ENCODE measurements at regions not wholly inside any gene's neighbourhood (a gene's known extent, or its start where the extent isn't known, plus 50 kb on each side); places are given as distances from the start of the nearest gene placed in this dataset.

DNA sequence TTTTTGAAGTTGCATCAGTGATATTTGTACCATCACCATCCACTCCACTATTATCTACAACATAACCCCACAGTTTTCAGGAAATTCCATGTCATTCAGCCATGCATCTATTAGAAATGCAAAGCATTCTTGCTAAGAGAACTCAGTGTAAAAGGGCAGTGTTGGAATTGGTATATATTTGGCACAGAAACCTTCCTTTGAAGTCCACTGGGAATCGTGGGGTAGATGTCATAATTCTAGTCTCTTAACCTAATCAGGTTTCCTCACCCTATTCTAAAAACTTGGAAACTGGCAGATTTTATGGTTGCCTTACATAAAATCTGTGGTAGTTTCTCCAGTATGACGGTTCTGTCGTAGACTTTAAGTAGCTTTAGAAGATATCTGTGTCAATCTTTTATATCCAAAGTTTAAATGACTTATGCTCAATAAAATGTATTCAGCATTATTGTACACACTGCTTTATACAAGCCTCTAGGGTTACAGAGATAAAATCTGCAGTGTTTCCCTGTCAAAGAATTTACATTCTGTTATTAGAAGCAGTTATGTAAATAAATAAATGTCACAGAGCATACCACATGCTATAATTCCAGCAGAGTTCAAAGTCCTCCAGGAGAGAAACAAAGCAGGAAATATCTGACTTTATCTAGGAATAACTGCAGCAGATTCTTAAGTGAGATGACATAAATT is 704.4 kb upstream of the CELF2 start:
- DNase-seq: no peak

DNA sequence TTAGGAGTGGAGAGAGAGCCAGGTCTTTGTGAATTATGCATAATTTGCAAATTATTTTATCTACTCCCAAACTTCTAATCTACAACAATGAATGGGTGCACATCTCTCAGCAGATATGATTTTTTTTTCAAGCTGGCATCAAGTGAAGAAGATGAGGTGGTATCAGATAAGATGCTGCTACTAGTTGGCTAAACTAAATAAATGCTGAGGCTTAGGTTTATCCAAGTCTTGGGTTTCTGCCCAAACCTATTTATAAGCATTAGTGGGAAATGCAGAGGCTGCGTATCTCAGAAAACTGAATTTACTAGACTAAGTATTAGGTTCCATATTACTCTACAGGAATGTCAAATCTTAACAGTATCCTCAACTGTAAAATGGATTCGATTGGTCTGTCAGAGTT is 703.0 kb upstream of the CELF2 start:
- DNase-seq: no peak

DNA sequence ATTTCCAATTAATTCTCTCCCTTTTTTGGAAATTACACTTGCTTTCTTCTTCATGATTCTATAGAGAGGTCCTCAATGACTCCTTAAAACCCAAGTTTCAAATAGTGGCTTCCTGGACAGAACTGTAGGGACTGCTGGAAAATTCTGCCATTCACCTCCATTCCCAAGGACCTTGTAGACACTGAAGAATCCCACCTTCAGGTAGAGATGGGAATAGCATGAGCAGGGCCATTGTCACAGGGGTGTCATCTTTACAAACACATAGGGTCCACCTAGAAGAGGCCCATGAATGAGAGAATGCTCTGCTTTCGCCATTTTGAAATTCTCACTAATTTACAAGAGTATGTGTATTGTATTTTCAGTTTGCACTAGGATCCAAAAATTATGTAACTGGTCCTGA is 701.7 kb upstream of the CELF2 start:
- DNase-seq: no peak

DNA sequence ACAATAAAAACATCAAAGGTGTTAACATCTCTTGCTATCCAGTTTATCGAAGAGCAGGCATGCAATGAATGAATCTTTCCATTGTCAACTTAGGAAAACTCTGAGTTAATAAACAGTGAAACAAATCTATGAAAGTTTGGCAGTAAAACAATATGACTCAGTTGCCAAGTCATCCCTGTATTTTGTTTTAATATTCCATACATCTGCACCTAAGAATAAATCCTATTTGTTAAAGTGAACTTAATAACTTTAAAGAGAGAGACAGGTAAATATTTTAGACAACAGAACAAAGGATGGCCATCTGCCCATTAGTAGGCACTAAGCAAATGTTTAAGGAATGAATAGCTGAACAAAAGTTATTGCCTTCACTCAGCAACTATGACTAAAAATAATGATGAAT is 700.5 kb upstream of the CELF2 start:
- DNase-seq: no peak

DNA sequence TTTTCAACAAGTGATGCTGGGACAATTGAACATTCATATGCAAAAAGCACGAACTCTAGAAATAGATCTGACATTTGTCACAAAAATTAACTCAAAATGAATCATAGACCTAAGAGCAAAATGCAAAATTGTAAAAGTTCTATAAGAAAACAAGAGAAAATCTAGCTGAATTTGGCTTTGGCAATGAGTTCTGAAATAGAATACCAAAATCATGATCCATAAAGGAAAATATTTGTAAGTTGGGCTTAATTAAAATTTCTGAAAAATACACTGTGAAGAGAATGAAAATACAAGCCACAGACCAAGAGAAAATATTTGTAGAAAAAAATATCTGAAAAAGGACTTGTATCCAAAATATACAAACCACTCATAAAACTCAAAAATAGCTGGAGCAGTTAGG is 698.8 kb upstream of the CELF2 start:
- no peak for DNase-seq

DNA sequence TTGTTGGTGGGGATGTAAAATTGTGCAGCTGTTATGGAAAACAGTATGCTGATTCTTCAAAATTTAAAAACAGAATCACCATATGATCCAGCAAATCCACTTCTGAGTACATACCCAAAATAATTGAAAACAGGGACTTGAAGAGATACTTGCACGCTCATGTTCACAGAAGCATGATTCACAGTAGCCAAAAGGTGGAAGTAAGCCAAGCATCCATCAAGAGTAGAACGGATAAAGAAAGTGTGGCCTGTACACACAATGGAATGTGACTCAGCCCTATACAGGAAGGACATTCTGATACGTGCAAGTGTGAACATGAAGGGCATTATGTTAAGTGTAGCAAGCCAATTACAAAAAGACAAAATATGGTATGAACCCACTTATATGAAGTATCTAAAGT is 696.7 kb upstream of the CELF2 start:
- no peak for DNase-seq

DNA sequence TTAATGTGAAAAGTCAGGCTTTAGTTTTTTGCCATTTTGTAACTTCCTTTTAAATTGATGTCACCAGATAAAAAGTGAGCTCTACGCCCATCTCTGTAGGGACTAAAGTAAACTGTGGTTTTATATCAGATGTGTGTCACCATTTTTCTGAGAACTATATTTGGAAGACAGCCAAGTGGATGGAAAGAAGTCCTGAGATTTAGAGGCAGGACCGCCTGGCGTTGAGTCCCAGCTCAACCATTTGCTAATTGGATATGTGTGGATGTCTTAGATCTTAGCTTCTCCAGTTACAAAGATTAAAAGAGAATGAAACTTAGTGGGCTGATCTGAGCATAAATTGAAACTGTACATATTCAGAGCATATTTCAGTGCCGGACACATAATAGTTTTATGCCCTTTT is 691.6 kb upstream of the CELF2 start:
- DNase-seq: no peak

DNA sequence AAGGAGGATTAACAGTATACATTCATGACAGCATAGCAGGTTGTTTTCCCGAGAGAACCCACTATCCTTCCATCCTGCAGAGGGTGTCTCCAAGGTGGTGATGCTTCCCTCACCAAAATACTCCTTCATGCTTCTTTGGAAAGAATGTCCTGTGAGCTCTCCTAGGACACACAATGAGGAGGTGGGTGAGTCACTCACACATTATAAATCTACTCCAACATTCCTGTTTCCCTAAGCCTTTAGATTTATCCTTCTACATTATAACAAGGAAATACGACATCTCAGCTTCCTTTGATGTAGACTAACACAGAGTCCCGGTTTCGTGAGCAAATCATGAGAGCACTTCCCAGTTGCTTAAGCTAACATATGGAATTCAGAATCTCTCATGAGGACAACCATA is 689.7 kb upstream of the CELF2 start:
- DNase-seq: no peak

DNA sequence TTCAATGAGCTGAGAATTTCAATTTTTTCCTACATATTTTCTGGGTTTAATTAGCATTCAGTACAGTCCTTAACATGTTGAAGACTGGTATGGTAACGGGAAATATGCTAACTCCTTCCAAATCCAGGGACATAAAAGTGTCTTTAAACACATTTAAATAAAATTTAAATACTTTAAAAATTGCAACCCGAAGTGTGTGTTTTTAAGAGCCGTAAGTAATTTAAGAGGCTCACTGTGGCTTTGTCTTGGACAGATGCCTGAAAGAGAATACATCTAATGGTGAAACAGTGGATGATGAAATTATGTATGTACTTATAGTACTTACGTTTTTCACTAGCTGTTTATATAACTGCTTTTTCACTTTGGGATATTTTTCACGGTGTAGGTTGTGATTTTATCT is 687.3 kb upstream of the CELF2 start:
- no peak for DNase-seq

DNA sequence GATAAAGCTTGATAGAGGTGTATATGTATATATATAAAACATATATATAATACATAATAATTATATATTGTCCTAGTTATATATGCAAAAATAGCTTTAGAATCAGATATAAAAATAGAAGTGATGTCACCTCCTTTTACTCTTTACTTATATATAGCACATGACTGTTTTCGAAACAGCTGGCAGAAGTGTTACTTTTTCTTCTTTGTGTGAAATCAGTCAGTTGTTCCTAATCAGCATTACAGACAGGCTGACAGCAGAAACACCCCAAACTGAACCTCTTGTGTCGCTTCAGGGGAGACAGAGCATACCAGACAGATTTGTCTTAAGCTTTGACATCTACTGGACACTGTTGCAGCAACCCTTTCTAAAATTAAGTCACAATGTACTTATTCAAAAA is 684.9 kb upstream of the CELF2 start:
- no peak for DNase-seq

DNA sequence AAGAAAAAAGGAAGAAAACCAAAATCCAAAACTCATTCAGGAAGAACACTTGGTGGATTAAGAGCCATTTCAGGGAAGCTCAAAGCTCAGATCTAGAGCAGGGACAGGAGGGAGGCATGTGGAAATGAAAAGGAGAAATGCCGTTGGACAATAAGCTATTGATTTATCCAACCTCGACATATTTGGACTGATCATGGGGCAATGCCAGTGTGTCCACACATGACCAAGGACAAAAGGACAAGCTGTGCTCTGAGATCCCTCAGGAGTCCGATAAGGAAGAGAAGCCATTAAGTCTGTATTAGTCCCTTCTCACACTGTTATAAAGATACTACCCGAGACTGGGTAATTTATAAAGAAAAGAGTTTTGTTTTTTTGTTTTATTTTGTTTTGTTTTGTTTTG is 684.0 kb upstream of the CELF2 start:
- no peak for DNase-seq

DNA sequence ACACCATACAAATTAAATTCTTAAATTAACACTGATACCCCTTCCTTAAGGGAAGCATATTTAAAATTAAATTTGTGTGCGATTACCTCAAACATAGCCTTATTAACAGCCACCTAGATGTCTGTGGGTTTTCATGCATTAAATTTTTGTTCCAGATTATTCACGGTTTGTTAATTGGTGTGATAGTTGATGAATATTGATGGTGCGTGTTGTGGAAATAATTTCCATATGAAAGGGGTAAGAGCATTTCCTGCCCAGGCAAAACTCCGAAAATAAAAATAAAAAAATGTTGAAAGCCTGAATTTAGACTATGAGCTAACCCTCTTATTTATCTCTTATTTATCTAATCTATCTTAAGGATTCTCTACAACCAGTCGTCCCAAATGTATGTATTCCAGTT is 679.3 kb upstream of the CELF2 start:
- DNase-seq: no peak

DNA sequence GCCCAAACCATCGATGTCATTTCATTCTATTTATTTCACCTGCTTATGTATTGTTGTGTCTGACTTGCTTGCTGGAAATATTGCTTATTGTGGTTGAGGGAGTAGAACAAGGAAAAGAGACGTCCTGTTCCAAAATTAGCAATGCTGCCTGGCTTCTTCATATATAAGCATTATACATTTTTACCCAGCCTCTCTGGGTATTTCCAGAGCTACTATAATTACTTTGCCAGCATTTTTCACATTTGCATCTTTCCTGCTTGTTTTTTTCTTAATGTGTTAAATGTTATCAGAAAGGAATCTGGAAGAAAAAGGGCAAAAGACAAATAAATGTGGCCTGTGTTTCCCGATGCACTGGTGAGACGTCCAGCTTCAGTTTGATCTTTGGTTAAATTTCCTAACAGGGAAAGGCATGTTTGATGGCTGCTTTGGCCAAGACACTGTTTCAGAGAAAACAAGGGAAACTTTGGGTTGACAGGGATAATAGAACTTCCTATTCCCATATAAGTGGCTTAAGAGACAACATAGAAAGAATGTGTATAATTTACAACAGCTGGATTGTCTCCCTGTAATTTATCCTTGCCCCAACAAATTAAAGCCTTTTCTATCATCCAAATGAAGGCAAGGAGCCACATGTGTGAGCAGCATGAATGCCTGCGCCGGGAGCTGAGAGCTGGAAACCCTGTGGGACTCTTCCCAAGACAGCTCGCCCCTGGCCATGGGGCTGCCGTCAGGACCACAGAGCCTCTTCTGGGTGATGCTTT is 671.1 kb upstream of the CELF2 start:
- no peak for DNase-seq

DNA sequence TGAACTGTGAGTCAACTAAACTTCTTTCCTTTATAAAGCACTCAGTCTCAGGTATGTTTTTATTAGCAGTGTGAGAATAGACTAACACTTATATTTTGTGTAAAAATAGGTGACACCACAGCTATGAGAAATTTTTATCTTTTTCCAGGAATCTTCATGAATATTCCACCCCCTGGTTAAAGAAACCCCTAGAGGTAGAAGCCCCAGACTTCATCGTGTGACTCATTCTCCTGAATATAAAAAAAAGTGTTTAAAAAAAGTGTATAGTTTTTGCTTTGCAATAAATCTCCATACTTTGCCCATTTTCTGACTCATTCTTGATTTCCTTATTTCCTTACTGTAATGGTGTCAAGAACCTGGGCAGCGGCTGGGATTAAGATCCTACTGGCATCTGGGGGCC is 667.6 kb upstream of the CELF2 start:
- no peak for DNase-seq

DNA sequence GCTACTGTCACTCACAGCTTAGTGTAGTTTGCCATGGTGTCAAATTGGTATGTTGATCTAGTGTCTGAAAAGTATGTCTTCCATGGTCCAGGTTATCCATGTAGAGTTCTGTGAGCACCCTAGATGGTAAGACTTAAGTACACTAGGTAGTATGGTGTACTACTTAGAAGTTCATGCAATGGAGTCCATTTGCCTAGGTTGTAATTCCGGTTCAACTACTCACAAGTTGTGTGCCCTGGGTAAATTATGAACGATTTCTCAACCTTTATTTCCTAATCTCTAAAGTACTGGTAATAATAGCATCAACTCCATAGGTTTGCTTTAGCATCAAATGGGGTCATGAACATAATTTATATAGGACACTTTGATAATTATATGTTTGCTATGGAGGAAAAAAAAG is 666.2 kb upstream of the CELF2 start:
- DNase-seq: no peak

DNA sequence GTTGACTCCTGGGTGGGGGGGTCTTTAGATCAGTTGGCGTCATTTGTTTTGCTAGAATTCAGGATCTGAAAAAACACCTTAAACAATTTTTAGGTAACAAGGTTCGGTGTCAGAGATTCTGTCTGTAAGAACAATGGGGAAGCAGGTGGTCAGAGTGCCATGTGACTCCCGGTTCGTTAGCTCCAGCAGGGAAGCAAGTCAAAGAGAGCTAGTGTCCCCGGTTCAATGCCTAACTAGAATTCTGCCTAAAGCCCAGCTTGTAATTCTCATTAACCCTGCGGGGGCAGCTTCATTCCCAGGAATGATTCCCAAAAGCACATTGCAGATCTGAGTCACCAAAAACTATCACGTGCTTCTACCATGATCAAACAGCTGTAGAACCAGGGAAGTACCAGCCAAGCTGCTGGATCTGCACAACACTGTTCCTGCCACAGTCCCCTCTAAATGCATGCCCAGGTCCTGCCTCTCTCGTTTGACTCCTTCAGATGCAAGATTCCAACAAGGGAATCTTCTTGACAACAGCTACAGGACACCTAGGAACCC is 664.3 kb upstream of the CELF2 start:
- DNase-seq: no peak

DNA sequence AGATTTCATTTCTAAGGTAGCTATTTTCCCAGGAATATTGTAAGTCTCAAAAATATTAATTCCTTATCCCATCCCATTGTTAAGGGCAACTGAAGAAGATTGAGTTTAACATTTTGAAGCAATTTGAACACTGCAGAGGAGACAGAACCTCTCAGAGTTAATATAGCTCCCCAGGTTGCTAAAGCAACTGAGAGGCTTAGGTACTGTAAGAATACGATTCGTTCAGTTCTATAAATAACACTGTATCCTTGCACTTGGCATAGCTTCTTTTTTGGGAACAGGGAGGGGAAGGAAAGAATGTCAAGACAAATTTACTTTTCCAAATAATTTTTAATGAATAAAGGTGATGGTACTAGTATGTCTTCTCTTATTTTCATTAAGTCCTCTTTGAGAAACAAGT is 658.4 kb upstream of the CELF2 start:
- no peak for DNase-seq

DNA sequence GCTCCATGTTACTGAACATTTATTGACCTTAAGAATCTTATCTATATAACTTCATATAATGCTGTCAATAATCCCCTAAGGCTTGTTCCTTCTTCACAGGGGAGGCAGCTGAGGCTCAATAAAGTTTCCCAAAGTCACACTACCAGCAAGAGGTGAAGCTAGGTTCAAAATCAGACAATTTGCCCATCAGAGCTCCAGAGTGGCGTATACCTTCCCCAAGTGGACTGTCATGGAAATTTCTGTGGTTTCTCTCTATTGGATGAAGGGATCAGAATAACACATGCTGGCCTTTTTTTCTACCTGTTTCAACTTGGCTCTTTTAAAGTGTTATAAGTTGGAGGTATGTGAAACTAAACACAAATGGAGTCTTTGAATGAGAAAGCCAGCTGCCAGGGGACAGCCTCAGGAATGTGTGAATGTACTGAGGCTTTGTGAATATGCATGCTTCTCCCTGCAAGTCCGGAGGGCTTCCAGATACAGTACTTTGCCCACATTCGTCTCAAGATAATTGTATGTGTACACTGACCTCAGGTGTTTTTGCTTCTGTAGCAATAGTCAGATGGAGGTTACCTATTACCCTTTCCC is 656.3 kb upstream of the CELF2 start:
- no peak for DNase-seq

DNA sequence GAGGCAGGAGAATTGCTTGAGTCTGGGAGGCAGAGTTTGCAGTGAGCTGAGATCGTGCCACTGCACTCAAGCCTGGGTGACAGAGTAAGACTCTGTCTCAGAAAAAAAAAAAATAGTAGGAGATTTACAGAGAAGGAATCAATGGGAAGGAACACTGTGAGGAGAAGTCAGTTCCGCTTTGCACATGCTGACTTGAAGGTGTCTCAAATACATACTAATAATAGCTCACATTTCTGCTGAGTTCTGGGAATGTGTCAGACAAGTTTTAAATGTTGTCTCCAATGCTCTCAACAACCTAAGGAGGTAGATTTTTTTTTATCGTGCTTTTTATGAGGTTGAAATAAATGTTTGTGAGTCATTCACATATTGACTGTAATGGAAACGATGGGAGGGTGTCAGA is 654.9 kb upstream of the CELF2 start:
- no peak for DNase-seq

DNA sequence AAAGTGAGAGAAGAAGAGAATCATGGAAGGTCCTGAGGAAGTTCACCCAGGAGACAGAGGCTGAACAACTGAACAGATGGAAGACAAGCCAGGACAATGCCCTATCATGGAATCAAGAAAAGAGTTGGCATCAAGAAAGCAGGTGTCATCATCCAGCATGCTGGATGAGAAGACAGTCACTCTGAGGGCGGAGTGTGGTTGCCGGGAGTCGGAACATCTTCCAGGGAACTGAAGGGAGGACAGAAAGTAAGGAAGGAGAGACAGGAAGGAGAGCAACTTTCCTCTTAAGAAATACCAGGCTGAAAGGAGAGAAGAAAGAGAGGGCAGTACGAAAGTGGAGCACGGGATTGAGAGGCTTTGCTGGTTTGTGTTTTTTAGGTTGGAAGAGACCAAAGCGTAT is 654.5 kb upstream of the CELF2 start:
- no peak for DNase-seq

DNA sequence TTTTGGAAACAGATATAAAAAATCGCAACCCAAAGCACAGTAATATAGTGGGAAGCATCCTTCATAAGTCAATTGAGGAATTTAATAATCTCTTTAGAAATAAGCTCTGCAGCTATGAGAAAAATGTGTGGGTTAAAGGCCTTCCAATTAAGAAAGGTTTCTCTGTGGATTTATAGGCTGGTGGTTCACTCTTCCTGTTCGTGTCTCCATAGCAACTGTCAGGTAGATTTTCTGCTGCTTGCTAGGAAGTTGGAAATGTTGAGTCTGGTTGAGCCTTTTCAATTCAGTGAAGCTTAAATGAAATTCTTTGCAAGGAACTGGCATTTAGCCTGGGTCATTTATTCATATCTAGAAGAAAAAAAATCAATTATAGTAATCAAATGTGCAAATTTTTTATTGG is 652.8 kb upstream of the CELF2 start:
- DNase-seq: no peak

DNA sequence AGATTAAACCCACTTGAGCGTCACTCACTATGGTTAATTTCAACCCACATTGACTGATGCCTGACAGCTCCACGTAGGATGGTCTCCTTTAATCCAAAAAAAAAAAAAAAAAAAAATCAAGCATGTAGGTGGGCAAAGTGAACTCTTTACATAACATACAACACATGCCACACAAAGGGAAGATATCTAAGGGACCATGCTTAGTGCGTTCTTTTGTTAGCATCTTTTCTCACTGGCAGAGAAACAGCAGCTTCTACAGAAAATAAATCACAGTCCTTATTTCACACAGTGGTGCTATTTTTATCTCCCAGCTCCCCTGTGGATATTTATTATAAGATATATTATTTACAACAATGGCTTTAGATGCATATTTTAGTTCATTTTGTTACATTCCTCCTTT is 652.0 kb upstream of the CELF2 start:
- no peak for DNase-seq

DNA sequence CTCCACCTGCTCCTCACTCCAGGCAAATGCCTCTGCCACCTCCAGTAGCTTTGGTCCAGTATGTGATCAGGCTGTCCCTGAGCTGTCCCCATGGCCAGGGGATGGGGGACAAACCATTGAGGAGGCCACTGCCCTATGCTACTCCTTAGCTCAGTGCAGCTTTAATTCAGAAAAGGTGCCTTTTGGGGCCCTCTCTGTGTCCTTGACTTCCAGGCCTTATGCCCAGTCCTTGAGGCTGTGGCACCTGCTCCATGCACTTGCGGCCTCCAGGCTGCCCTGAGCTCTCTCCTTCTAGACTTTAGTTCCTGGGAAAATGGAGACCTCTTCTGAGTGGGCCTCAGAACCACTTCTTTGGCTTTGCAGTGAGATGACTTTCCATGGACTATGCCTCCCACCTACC is 650.8 kb upstream of the CELF2 start:
- DNase-seq: no peak

DNA sequence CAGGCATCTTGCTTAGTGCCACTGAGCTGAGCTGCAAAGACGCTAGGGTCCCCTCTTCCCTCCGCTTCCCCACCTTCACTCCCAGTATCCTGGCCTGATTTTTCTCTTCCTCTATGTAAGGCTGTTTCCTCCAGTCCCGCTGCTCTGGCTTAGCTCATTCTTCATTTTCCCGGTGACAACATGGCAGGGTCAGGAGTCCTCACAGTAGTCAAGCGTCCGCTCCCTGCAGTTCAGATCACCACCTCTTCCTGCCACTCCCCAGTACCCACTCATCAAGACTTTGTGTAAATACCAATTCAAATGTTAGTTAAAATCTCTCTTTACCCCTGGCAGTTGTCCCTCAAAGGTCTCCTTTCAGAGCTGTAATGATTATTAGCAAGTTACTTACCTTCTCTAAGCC is 650.4 kb upstream of the CELF2 start:
- no peak for DNase-seq

Data from amniotic stem cell (primary cell).